Stimulated activated naive CD4-positive, alpha-beta T cell treated with Interleukin-2 at 50 U/mL for 16 hours (primary cell): ENCODE measurements at regions not wholly inside any gene's neighbourhood (a gene's known extent, or its start where the extent isn't known, plus 50 kb on each side); places are given as distances from the start of the nearest gene placed in this dataset.
"Not testable (repeated sequence)": the region's sequence is repeated elsewhere in the genome, so short reads cannot be mapped to it uniquely, and the experiment has no call there.

Source experiments
- DNase-seq: peaks from one replicate; lab custom pipeline; 2025; lab: John Stamatoyannopoulos, UW

DNA sequence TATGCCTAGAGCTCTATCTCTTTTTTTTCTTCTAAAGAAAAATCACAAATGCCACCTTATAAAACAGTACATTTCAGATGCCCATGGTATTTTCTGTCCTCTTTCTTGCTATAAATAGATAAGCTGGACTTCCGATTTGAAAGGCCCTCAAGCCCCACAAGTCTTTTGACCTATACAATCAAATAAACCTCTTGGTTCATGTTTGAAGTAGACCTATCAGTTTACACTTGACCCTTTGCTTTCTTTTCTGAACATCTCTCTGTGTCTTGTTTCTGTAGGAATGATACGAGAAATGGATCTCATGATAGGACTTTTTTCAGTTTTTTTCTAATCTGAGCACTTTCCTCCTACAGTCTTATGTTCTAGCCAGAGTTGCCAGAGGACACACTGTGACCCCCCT lies 327.2 kb downstream of the SOX9 start:
- DNase-seq = no peak

- DNase-seq = no peak
Measured at GRCh38 chr17:72452286-72453173, 331.7 kb downstream of the SOX9 start.

DNA sequence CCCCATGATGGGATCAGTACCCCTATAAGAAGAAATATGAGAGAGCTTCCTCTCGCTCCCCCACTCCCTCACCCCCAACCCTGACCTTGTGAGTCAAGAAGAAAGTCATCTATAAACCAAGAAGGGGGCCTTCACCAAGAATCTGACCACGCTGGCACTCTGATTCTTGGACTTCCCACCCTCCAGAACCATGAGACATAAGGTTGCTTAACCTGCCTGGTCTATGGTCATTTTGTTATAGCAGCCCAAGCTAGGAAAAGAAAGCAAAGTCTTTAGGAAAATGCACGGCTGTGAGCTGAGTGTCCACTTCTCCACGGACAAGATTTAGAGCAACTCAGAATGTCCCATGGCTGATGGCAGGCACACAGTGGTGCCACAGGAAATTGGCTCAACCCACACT lies 333.5 kb downstream of the SOX9 start:
- DNase-seq = no peak

DNA sequence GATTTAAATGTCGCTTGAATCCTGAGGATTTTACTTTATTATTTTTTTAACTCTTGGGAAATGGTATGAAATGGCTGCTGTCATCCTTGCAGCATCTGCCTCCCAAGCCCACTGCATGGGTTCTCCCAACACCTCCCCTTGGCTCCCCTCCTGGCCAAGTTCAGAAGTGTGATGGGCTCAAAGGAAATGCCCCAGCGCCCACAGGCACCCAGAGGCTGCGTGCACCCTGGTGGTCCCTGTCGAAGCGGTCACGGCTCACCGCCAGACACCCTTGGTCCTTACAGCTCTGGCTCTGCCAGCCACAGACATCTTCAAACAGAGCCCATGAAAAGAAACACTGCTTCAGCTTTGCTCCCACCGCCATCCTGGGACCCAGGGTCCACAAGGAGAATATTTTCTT lies 334.7 kb downstream of the SOX9 start:
- DNase-seq = no peak

- DNase-seq = no peak
Measured at GRCh38 chr17:72456075-72456474, 335.3 kb downstream of the SOX9 start.

DNA sequence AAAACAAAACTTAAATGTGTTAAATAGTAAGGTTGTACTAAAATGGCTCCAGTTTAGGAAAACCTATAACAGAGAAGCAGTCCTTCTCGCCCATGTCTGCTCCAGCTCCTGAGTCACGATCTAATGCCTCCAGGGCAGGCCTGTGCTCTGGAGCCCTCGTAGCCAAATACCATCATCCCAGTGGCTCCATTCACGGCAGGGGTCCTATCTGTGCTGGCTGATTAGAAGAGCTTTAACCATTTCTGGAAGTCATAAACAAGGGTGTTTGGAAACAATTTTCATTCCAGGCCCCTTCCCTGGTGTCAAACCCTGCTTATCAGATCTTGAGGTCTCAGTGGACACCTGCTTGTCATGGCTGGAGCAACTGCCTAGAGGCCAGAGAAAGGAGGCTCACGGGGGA lies 336.9 kb downstream of the SOX9 start:
- DNase-seq = no peak

GRCh38 chr17:72458301-72458700 lies 337.5 kb downstream of the SOX9 start:
- no peak for DNase-seq

GRCh38 chr17:72460711-72461110 lies 339.9 kb downstream of the SOX9 start:
- no peak for DNase-seq

- no peak for DNase-seq
Measured at GRCh38 chr17:72461757-72462156, 340.9 kb downstream of the SOX9 start.

DNA sequence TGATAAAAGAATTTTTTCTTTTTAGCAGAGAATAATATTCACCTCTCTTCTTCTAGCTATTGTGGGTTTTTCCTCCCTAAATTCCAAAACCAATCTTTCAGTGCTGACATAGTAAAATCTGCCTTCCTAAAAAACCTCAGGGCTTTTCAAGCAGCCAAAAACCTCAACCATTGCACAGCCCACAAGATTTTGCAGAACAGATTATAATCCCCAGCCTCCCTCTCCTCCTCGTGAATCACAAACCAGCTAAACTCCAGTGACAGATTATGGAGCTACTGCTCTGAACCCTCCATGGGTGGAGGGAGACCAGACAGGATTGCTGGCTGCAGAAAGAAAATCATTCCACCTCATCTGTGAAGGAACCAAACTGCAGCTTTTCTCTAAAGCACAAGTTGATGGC lies 341.6 kb downstream of the SOX9 start:
- no peak for DNase-seq

DNA sequence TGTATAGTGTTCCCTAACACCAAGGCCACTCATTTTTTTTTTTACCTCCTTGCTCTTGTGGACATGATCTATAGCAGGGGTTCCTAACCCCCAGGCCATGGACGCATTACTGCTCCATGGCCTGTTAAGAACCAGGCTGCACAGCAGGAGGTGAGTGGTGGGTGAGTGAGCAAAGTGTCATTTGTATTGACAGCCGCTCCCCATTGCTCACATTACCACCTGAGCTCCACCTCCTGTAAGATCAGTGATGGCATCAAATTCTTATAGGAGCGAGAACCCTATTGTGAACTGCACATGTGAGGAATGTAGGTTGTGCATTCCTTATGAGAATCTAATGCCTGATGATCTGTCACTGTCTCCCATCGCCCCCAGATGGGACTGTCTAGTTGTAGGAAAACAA lies 342.0 kb downstream of the SOX9 start:
- no peak for DNase-seq

GRCh38 chr17:72463287-72464102 lies 342.7 kb downstream of the SOX9 start:
- no peak for DNase-seq

DNA sequence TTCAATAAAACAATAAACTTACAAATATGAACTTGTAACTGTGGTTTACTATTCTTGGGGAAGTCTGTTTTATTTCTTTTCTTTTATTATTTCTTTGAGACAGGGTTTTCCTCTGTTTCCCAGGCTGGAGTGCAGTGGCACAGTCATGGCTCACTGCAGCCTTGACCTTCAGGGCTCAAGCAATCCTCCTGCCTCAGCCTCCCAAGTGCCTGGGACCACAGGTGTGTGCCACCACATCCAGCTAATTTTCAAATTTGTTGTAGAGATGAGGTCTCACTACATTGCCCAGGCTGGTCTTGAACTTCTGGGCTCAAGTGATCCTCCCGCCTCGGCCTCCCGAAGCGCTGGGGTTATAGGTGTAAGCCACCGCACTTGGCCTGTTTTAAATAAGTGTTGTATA lies 343.4 kb downstream of the SOX9 start:
- DNase-seq = not testable (repeated sequence)

GRCh38 chr17:72465191-72466024 lies 344.6 kb downstream of the SOX9 start:
- no peak for DNase-seq

DNA sequence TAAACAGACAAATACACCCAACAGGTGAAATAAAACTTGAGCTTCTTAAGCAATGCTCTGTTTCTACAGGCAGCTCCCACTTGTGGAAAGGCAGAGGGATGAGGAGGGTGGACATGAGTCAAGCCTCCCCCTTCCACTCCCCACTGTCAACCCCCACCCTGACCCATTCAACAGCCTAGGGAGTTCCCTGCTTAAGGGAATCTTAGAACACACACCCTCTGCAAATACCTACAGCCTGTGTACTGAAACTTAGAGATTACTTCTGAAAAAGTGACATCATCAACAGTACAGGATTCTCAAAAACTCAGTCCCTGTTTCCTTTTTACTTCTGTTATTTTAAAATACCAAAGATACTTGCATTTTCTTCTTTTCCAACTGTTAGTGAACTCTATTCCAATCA lies 345.4 kb downstream of the SOX9 start:
- no peak for DNase-seq

DNA sequence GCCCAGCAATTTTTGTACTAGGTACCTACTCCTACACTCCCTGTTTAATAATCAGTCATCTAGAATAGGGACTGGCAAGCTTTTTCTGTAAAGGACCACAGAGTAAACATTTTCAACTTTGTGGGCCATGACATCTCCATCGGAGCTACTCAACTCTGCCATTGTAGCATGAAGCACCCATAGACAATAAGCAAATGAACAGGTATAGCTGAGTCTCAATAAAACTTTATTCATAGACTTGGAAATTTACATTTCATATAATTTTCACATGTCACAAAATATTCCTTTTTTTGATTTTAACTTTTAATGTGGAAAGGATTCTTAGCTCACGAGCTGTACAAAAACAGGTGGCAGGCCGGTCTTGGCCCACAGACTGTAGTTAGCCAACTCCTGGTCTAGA lies 345.8 kb downstream of the SOX9 start:
- DNase-seq = no peak

- no peak for DNase-seq
Measured at GRCh38 chr17:72467841-72468653, 347.2 kb downstream of the SOX9 start.

GRCh38 chr17:72468841-72469240 lies 348.0 kb downstream of the SOX9 start:
- DNase-seq = no peak

GRCh38 chr17:72470121-72470705 lies 349.4 kb downstream of the SOX9 start:
- no peak for DNase-seq

- DNase-seq = no peak
Measured at GRCh38 chr17:72470734-72471133, 349.9 kb downstream of the SOX9 start.

GRCh38 chr17:72471296-72471695 lies 350.5 kb downstream of the SOX9 start:
- DNase-seq = no peak
